ENCODE measurements at regions not wholly inside any gene's neighbourhood (a gene's known extent, or its start where the extent isn't known, plus 50 kb on each side); places are given as distances from the start of the nearest gene placed in this dataset.
"Not testable (repeated sequence)": the region's sequence is repeated elsewhere in the genome, so short reads cannot be mapped to it uniquely, and the experiment has no call there.

DNA sequence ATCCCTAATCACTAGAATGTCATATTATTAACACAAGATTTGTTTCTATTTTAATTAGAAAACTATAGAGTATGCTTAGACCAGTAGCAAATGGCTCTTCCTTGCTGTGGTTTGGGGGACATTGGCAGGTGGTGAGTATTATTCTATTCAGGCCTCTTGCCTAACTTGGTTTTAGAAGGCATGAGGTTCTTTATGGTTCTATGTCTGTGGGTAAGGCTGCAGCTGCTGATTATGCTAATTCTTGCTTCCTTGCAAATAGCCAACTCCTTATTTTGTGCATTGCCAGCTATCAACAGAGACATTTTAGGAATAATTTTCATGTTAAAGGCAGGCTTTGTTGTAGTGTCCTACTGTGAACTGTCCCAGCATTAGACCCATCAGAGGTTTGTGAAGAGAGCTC lies 1344.9 kb downstream of the UQCRFS1 start:
- Mint-ChIP-seq H3K27ac (no peak overlapping the region), H3K4me3 (no peak overlapping the region), H3K27me3 (no peaks in the 10 kb centered on the region), H3K36me3 (no peaks in the 10 kb centered on the region), H3K9me3 (ENCODE audit: low read depth) (peaks cover 14% of the 10 kb centered on the region), H3K4me1 (no peaks in the 10 kb centered on the region)
- no peak for DNase-seq
- no peak for ATAC-seq
- CTCF ChIA-PET, result no interaction called here

GRCh38 chr19:27865927-27866777 lies 1346.8 kb downstream of the UQCRFS1 start:
- CTCF ChIA-PET, result no interaction called here
- no peak overlapping the region for H3K27ac Mint-ChIP-seq
- ATAC-seq (no peak), DNase-seq (no peak)
- H3K36me3 Mint-ChIP-seq, result no peaks in the 10 kb centered on the region
- no peaks in the 10 kb centered on the region for H3K4me1 Mint-ChIP-seq
- peaks cover 19% of the 10 kb centered on the region for H3K9me3 Mint-ChIP-seq (ENCODE audit: low read depth)
- no peak overlapping the region for H3K4me3 Mint-ChIP-seq
- no peaks in the 10 kb centered on the region for H3K27me3 Mint-ChIP-seq

GRCh38 chr19:27861411-27861975 lies 1351.5 kb downstream of the UQCRFS1 start:
- H3K9me3 Mint-ChIP-seq (ENCODE audit: low read depth), result peaks cover 31% of the 10 kb centered on the region
- DNase-seq, result no peak
- H3K4me1 Mint-ChIP-seq, result no peaks in the 10 kb centered on the region
- no peaks in the 10 kb centered on the region for H3K36me3 Mint-ChIP-seq
- H3K27ac Mint-ChIP-seq, result no peak overlapping the region
- CTCF ChIA-PET, result no interaction called here
- ATAC-seq, result no peak
- H3K4me3 Mint-ChIP-seq, result no peak overlapping the region
- H3K27me3 Mint-ChIP-seq, result no peaks in the 10 kb centered on the region

GRCh38 chr19:27860309-27860934 lies 1352.5 kb downstream of the UQCRFS1 start:
- ATAC-seq (no peak), DNase-seq (no peak)
- Mint-ChIP-seq H3K4me1 (no peaks in the 10 kb centered on the region), H3K9me3 (ENCODE audit: low read depth) (peaks cover 29% of the 10 kb centered on the region), H3K36me3 (no peaks in the 10 kb centered on the region), H3K4me3 (no peak overlapping the region), H3K27ac (no peak overlapping the region), H3K27me3 (no peaks in the 10 kb centered on the region)
- CTCF ChIA-PET, result no interaction called here

GRCh38 chr19:27859689-27860088 lies 1353.3 kb downstream of the UQCRFS1 start:
- H3K4me1 Mint-ChIP-seq, result no peaks in the 10 kb centered on the region
- DNase-seq (no peak), ATAC-seq (no peak)
- H3K4me3 Mint-ChIP-seq, result no peak overlapping the region
- no peaks in the 10 kb centered on the region for H3K27me3 Mint-ChIP-seq
- CTCF ChIA-PET, result no interaction called here
- H3K9me3 Mint-ChIP-seq (ENCODE audit: low read depth), result peaks cover 32% of the 10 kb centered on the region
- no peak overlapping the region for H3K27ac Mint-ChIP-seq
- no peaks in the 10 kb centered on the region for H3K36me3 Mint-ChIP-seq

- peaks cover 32% of the 10 kb centered on the region for H3K9me3 Mint-ChIP-seq (ENCODE audit: low read depth)
- no peaks in the 10 kb centered on the region for H3K36me3 Mint-ChIP-seq
- no peaks in the 10 kb centered on the region for H3K4me1 Mint-ChIP-seq
- no peak overlapping the region for H3K27ac Mint-ChIP-seq
- DNase-seq (no peak), ATAC-seq (no peak)
- CTCF ChIA-PET, result no interaction called here
- no peaks in the 10 kb centered on the region for H3K27me3 Mint-ChIP-seq
- H3K4me3 Mint-ChIP-seq, result no peak overlapping the region
Observed at GRCh38 chr19:27858981-27859581, 1353.9 kb downstream of the UQCRFS1 start.

DNA sequence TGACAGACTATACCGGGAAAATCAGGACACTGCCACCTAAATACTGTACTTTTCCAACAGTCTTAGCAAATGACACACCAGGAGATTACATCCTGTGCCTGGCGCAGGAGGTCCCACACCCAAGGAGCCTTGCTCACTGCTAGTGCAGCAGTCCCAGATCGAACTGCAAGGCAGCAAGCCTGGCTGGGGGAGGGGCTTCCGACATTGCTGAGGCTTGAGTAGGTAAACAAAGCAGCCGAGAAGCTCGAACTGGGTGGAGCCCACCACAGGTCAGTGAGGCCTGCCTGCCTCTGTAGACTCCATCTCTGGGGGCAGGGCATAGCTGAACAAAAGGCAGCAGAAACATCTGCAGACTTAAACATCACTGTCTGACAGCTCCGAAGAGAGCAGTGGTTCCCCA lies 1360.0 kb downstream of the UQCRFS1 start:
- H3K27ac Mint-ChIP-seq, CTCF ChIA-PET, ATAC-seq, H3K4me3 Mint-ChIP-seq, H3K36me3 Mint-ChIP-seq, H3K27me3 Mint-ChIP-seq, H3K4me1 Mint-ChIP-seq, DNase-seq: not testable (repeated sequence)
- peaks cover 21% of the 10 kb centered on the region for H3K9me3 Mint-ChIP-seq (ENCODE audit: low read depth)

GRCh38 chr19:27851543-27852060 lies 1361.3 kb downstream of the UQCRFS1 start:
- Mint-ChIP-seq H3K4me3 (no peak overlapping the region), H3K27ac (no peak overlapping the region), H3K27me3 (no peaks in the 10 kb centered on the region), H3K4me1 (no peaks in the 10 kb centered on the region), H3K36me3 (no peaks in the 10 kb centered on the region), H3K9me3 (ENCODE audit: low read depth) (peaks cover 26% of the 10 kb centered on the region)
- DNase-seq (no peak), ATAC-seq (no peak)
- CTCF ChIA-PET, result no interaction called here

DNA sequence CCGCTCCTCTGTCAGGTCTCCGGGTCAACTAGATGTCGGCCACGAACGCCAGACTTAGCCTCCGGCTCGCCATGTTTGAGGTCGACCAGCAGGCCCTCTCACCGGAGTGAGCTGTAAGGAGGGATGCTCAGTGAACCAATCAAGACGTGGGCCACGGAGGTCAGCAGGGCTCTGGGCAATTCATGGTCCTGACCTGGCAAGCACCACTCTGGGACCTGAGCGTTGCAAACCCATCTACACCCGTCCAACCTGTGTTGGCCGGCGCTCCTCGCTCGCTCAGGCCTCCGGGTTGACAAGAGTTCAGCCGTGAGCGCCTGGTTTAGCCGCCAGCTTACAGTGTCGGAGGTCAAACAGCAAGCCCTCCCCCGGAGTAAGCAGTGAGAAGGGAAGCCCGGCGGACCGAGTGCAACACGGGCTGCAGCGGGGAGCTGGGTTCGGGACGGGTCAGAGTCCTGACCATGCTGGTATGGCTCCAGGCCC lies 1361.9 kb downstream of the UQCRFS1 start:
- no peak overlapping the region for H3K4me3 Mint-ChIP-seq
- H3K36me3 Mint-ChIP-seq, result no peaks in the 10 kb centered on the region
- CTCF ChIA-PET, result no interaction called here
- DNase-seq (no peak), ATAC-seq (no peak)
- H3K27ac Mint-ChIP-seq, result no peak overlapping the region
- no peaks in the 10 kb centered on the region for H3K27me3 Mint-ChIP-seq
- peaks cover 26% of the 10 kb centered on the region for H3K9me3 Mint-ChIP-seq (ENCODE audit: low read depth)
- H3K4me1 Mint-ChIP-seq, result no peaks in the 10 kb centered on the region

- DNase-seq (no peak), ATAC-seq (no peak)
- Mint-ChIP-seq H3K4me1 (no peaks in the 10 kb centered on the region), H3K36me3 (peaks cover 1% of the 10 kb centered on the region), H3K27me3 (no peaks in the 10 kb centered on the region), H3K27ac (no peak overlapping the region), H3K4me3 (no peak overlapping the region), H3K9me3 (ENCODE audit: low read depth) (peaks cover 35% of the 10 kb centered on the region)
- CTCF ChIA-PET, result no interaction called here
Observed at GRCh38 chr19:27846944-27847343, 1366.0 kb downstream of the UQCRFS1 start.

DNA sequence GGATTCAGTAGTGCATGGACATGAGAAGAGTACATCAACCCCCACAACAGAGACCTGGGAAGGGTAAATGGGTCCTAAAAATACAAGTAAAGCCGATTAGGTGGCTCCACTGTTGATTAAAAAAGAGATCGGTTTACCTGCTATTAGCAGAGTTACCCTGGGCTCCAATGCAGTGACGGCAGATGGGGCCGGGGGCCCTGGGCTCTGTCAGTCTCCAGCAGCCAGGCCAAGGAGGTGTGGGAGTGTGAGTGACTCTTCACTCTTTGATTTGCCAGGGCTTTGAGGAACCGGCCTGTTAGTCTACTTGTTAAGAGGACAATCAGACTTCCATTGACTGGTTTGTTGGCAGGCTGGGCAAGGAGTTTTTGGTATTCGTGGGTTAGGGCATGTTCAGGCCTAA lies 1368.7 kb downstream of the UQCRFS1 start:
- peaks cover 1% of the 10 kb centered on the region for H3K36me3 Mint-ChIP-seq
- H3K9me3 Mint-ChIP-seq (ENCODE audit: low read depth), result peaks cover 39% of the 10 kb centered on the region
- no peaks in the 10 kb centered on the region for H3K4me1 Mint-ChIP-seq
- H3K4me3 Mint-ChIP-seq, result no peak overlapping the region
- no peaks in the 10 kb centered on the region for H3K27me3 Mint-ChIP-seq
- ATAC-seq (no peak), DNase-seq (no peak)
- no peak overlapping the region for H3K27ac Mint-ChIP-seq
- CTCF ChIA-PET, result no interaction called here

GRCh38 chr19:27843861-27844260 lies 1369.1 kb downstream of the UQCRFS1 start:
- H3K4me1 Mint-ChIP-seq, result no peaks in the 10 kb centered on the region
- no peak overlapping the region for H3K27ac Mint-ChIP-seq
- CTCF ChIA-PET, result no interaction called here
- no peak for ATAC-seq
- H3K36me3 Mint-ChIP-seq, result peaks cover 1% of the 10 kb centered on the region
- H3K9me3 Mint-ChIP-seq (ENCODE audit: low read depth), result peaks cover 40% of the 10 kb centered on the region
- H3K4me3 Mint-ChIP-seq, result no peak overlapping the region
- no peaks in the 10 kb centered on the region for H3K27me3 Mint-ChIP-seq
- DNase-seq, result no peak

DNA sequence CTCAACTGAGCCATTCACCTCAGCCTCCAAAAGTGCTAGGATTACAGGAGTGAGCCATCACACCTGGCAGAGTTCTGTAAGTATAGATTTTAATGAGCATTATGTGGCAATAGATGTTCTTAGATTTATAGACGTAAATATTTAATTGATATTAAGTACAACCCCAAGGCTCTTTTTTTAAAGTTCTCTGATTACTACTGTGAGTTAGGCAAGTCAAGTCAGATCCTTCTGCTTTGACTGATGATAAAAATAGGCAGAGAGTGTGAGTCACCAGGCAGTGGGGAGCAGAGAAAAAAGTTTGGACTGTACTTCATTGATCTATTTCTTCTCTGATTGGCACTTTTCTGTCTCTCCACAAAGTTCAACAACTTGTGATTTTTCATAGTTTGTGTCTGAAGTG lies 1379.9 kb downstream of the UQCRFS1 start:
- Mint-ChIP-seq H3K27ac (no peak overlapping the region), H3K36me3 (no peaks in the 10 kb centered on the region), H3K4me1 (no peaks in the 10 kb centered on the region), H3K9me3 (ENCODE audit: low read depth) (peaks cover 2% of the 10 kb centered on the region), H3K27me3 (no peaks in the 10 kb centered on the region), H3K4me3 (no peak overlapping the region)
- no peak for ATAC-seq
- no peak for DNase-seq
- CTCF ChIA-PET, result no interaction called here
